GM13977 (cell line): ENCODE measurements at regions not wholly inside any gene's neighbourhood (a gene's known extent, or its start where the extent isn't known, plus 50 kb on each side); places are given as distances from the start of the nearest gene placed in this dataset.
A peak's percentile ranks its signal among the peaks of the same experiment; 100 is the strongest.

Experiments used
- DNase-seq: peaks from one replicate; pipeline ENCODE4 v3.0.0; 2012; ENCODE audit warnings: low spot score
- in situ Hi-C: fragments of 300-500 bp; cut with MboI; formaldehyde crosslinking; loops from one replicate; pipeline ENCODE4 v1.12.0; 2022; ENCODE audit warnings: low sequenced_read_pairs, low pct_unique_long_range_greater_than_20kb, mixed read lengths, inconsistent platforms; ENCODE audit not compliant: unreplicated experiment
- TF ChIP-seq, protein P1 (sequence below): IDR thresholded peaks from 2 replicates; pipeline ENCODE4 v1.5.1; 2012; ENCODE audit warnings: mild to moderate bottlenecking, control low read depth; ENCODE audit not compliant: insufficient read depth; ENCODE audit errors: extremely low read depth, missing control alignments

DNA sequence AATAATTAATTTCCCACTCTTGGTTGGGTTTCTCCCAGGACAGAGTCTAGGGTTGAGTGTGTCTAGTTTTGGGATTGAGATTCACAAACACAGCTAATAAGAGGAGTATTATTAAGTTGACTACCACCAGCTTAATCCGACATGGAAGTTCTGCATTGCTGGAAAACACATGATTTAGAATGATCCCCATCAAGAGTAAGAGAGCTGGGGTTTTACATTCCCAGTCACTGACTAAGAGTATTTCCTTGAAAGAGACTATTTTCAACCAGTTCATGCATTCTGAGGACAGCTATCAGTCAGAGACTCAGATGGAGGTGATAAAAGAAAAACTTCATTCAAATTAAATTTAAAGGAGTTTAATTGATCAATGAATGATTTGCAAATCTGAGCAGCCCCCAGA, 334.6 kb upstream of the LRATD1 start:
- TF ChIP-seq, protein P1, sequence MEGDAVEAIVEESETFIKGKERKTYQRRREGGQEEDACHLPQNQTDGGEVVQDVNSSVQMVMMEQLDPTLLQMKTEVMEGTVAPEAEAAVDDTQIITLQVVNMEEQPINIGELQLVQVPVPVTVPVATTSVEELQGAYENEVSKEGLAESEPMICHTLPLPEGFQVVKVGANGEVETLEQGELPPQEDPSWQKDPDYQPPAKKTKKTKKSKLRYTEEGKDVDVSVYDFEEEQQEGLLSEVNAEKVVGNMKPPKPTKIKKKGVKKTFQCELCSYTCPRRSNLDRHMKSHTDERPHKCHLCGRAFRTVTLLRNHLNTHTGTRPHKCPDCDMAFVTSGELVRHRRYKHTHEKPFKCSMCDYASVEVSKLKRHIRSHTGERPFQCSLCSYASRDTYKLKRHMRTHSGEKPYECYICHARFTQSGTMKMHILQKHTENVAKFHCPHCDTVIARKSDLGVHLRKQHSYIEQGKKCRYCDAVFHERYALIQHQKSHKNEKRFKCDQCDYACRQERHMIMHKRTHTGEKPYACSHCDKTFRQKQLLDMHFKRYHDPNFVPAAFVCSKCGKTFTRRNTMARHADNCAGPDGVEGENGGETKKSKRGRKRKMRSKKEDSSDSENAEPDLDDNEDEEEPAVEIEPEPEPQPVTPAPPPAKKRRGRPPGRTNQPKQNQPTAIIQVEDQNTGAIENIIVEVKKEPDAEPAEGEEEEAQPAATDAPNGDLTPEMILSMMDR = no peak
- in situ Hi-C loops = loop anchor here (25.0 kb wide), 1 partner anchor 1289 kb away; the partner anchor contains the start of gene DDX1
- DNase-seq = no peak

DNA sequence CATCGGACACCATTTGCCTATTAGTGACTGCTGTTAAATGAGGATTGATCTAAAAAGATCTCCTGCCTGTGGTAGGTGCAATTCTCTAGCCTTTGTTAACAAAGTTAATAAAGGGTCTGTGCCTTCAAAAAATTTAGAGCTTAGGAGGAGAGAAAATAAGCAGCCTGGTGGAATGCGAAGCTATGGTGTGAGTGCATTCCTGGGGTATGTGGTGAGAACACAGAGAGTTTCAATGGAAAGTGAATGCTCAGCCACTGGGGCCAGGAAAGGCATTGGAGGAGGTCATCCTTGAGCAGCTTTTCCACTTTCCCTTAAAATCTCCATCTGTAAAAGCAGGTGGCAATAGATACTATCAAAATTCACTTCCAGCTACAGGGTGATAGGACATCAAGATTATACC, 331.2 kb upstream of the LRATD1 start:
- DNase-seq = no peak
- TF ChIP-seq, protein P1 = no peak

GRCh38 chr2:14303366-14304115, 329.0 kb upstream of the LRATD1 start:
- DNase-seq = peak; percentile 29
- TF ChIP-seq, protein P1 = no peak
- in situ Hi-C loops = no loop called here

More for the DNA sequence above, 331.2 kb upstream of the LRATD1 start:
- in situ Hi-C loops = no loop called here

GRCh38 chr2:14304326-14304725, 328.2 kb upstream of the LRATD1 start:
- DNase-seq = no peak
- in situ Hi-C loops = no loop called here
- TF ChIP-seq, protein P1 = no peak

- in situ Hi-C loops = no loop called here
- TF ChIP-seq, protein P1 = no peak
- peak; percentile 18 for DNase-seq
Observed at GRCh38 chr2:14306268-14306861, 326.2 kb upstream of the LRATD1 start.

DNA sequence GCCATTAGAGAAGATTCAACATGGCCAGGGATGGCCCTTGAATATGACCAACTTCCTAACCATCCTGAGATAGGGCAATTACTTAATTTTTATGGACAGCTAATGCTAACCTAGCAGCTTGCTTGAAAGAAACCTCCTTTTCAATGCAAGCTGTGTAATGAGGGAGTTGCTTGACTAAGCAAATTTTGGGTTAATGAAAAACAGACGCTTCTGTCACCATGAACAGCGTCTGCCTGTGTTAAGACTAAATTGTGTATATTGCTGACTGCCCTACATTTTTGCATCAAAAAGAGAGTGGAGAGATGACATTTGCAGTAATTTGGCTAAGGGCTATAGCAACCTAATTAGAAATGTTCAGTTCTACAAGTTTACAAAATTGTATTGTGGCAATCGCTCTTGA, 319.2 kb upstream of the LRATD1 start:
- DNase-seq = no peak
- TF ChIP-seq, protein P1 = no peak
- in situ Hi-C loops = no loop called here
